HG03520 (cell line): ENCODE measurements at regions not wholly inside any gene's neighbourhood (a gene's known extent, or its start where the extent isn't known, plus 50 kb on each side); places are given as distances from the start of the nearest gene placed in this dataset.

Experiments used
- ATAC-seq: cut with Tn5 transposase; IDR thresholded peaks from one replicate; pipeline ENCODE4 v1.9.1; 2021; ENCODE audit warnings: mild to moderate bottlenecking, moderate library complexity; ENCODE audit not compliant: unreplicated experiment

- ATAC-seq = no peak
These were observed 647.8 kb downstream of the INHBA start for GRCh38 chr7:41054960-41055661.

GRCh38 chr7:41053820-41054219 is 649.1 kb downstream of the INHBA start:
- ATAC-seq = no peak

GRCh38 chr7:41052736-41053135 is 650.2 kb downstream of the INHBA start:
- no peak for ATAC-seq

- ATAC-seq = no peak
These were observed 650.7 kb downstream of the INHBA start for GRCh38 chr7:41052201-41052600.

GRCh38 chr7:41051535-41051934 is 651.4 kb downstream of the INHBA start:
- no peak for ATAC-seq

- no peak for ATAC-seq
These were observed 651.8 kb downstream of the INHBA start for GRCh38 chr7:41051062-41051461.

- no peak for ATAC-seq
These were observed 654.1 kb downstream of the INHBA start for GRCh38 chr7:41048771-41049170.

- ATAC-seq = no peak
These were observed 655.1 kb downstream of the INHBA start for GRCh38 chr7:41047789-41048191.

- no peak for ATAC-seq
These were observed 655.7 kb downstream of the INHBA start for GRCh38 chr7:41047211-41047610.

- no peak for ATAC-seq
These were observed 656.1 kb downstream of the INHBA start for GRCh38 chr7:41046776-41047175.

- ATAC-seq = no peak
These were observed 656.6 kb downstream of the INHBA start for GRCh38 chr7:41046221-41046761.

- ATAC-seq = no peak
These were observed 657.2 kb downstream of the INHBA start for GRCh38 chr7:41045556-41046123.

GRCh38 chr7:41039981-41040380 is 662.9 kb downstream of the INHBA start:
- ATAC-seq = no peak

- ATAC-seq = no peak
These were observed 663.4 kb downstream of the INHBA start for GRCh38 chr7:41039386-41039953.

GRCh38 chr7:41038211-41038610 is 664.7 kb downstream of the INHBA start:
- no peak for ATAC-seq

GRCh38 chr7:41037691-41038090 is 665.2 kb downstream of the INHBA start:
- ATAC-seq = no peak

- no peak for ATAC-seq
These were observed 667.1 kb downstream of the INHBA start for GRCh38 chr7:41035794-41036193.

- no peak for ATAC-seq
These were observed 669.4 kb downstream of the INHBA start for GRCh38 chr7:41033500-41033899.

- ATAC-seq = no peak
These were observed 672.2 kb downstream of the INHBA start for GRCh38 chr7:41030673-41031072.

GRCh38 chr7:41029072-41029499 is 673.8 kb downstream of the INHBA start:
- no peak for ATAC-seq

- no peak for ATAC-seq
These were observed 674.3 kb downstream of the INHBA start for GRCh38 chr7:41028580-41028979.

GRCh38 chr7:41027428-41028115 is 675.3 kb downstream of the INHBA start:
- no peak for ATAC-seq
